Brain microvascular endothelial cell (primary cell): ENCODE measurements at regions not wholly inside any gene's neighbourhood (a gene's known extent, or its start where the extent isn't known, plus 50 kb on each side); places are given as distances from the start of the nearest gene placed in this dataset.

Experiments used
- DNase-seq: peaks from one replicate; pipeline ENCODE4 v3.0.0-alpha.2; 2020
- H3K27ac ChIP-seq: fragments of 250-450 bp; sonication (Bioruptor Pico); 2 replicates; pipeline ENCODE4 v1.5.1; 2020; ENCODE audit warnings: mild to moderate bottlenecking, moderate library complexity
- H3K27me3 ChIP-seq: fragments of 250-450 bp; sonication (Bioruptor Pico); replicated peaks from 2 replicates; pipeline ENCODE4 v1.5.1; 2020; ENCODE audit warnings: mild to moderate bottlenecking
- H3K36me3 ChIP-seq: fragments of 250-450 bp; sonication (Bioruptor Pico); replicated peaks from 2 replicates; pipeline ENCODE4 v1.5.1; 2020; ENCODE audit warnings: mild to moderate bottlenecking
- H3K4me3 ChIP-seq: 2 replicates; pipeline ENCODE4 v1.5.1; 2011; ENCODE audit warnings: low read depth, mild to moderate bottlenecking, control low read depth, low read length, moderate library complexity
- in situ Hi-C: cut with HindIII; loops from 2 replicates; pipeline ENCODE4 v1.10.0; 2017; ENCODE audit warnings: low sequenced_read_pairs, low pct_ligation_motif_present
- TF ChIP-seq, protein P1 (sequence below): IDR thresholded peaks from 2 replicates; pipeline ENCODE4 v1.5.1; 2011; ENCODE audit warnings: low read depth, mild to moderate bottlenecking, moderate library complexity, low read length, control low read depth, inconsistent platforms; ENCODE audit errors: missing control alignments

DNA sequence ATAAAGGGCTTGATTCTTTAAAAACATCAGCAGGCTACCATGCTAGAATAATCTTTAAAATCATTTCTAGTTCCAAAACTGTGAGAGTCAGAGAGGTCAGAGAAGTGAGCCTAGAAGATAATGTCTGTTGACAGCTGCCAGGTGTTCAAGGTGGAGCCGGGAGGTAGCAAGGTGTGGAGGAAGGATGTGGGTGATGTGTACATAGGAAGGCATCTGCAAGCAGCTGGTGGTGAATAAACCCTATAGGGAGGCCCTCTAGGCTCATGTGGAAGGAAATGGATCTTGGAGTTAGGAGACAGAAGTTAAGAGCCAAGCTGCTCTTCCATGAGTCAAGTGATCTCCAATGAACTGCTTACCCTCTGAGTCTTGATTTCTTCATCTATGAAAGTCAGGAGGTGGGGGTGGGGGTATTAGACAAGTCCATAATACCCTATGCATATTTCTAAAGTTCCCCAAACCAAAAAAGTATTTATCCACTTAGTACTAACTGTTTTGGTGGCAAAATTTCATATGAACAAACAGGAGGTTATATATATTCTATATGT lies 266.3 kb downstream of the RHOU start:
- no peak for DNase-seq
- in situ Hi-C loops, result no loop called here
- no peak overlapping the region for H3K4me3 ChIP-seq
- no peaks in the 10 kb centered on the region for H3K36me3 ChIP-seq
- no peaks in the 10 kb centered on the region for H3K27me3 ChIP-seq
- no peak overlapping the region for H3K27ac ChIP-seq
- TF ChIP-seq, protein P1, sequence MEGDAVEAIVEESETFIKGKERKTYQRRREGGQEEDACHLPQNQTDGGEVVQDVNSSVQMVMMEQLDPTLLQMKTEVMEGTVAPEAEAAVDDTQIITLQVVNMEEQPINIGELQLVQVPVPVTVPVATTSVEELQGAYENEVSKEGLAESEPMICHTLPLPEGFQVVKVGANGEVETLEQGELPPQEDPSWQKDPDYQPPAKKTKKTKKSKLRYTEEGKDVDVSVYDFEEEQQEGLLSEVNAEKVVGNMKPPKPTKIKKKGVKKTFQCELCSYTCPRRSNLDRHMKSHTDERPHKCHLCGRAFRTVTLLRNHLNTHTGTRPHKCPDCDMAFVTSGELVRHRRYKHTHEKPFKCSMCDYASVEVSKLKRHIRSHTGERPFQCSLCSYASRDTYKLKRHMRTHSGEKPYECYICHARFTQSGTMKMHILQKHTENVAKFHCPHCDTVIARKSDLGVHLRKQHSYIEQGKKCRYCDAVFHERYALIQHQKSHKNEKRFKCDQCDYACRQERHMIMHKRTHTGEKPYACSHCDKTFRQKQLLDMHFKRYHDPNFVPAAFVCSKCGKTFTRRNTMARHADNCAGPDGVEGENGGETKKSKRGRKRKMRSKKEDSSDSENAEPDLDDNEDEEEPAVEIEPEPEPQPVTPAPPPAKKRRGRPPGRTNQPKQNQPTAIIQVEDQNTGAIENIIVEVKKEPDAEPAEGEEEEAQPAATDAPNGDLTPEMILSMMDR, result no peak

DNA sequence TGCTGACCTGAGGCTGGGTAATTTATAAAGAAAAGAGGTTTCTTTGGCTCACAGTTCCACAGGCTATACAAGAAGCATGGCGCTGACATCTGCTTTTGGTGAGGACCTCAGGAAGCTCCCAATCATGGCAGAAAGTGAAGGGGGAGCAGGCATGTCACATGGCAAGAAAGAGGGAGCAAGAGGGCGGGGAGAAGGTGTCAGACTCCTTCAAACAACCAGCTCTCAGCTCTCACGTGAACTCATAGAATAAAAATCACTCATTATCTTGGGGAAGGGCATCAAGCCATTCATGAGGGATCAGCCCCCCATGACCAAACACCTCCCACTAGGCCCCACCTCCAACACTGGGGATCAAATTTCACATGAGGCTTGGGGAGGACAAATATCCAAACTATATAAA lies 266.8 kb downstream of the RHOU start:
- Histone ChIP-seq H3K36me3 (no peaks in the 10 kb centered on the region), H3K4me3 (no peak overlapping the region), H3K27ac (no peak overlapping the region), H3K27me3 (no peaks in the 10 kb centered on the region)
- in situ Hi-C loops, result no loop called here
- DNase-seq, result no peak
- TF ChIP-seq, protein P1, result no peak

GRCh38 chr1:229002451-229002960 lies 267.2 kb downstream of the RHOU start:
- in situ Hi-C loops, result no loop called here
- Histone ChIP-seq H3K27ac (no peak overlapping the region), H3K4me3 (no peak overlapping the region), H3K36me3 (no peaks in the 10 kb centered on the region), H3K27me3 (no peaks in the 10 kb centered on the region)
- TF ChIP-seq, protein P1, result no peak
- DNase-seq, result no peak

- no peaks in the 10 kb centered on the region for H3K36me3 ChIP-seq
Measured at GRCh38 chr1:229003233-229004031, 267.5 kb upstream of the RAB4A start.

GRCh38 chr1:229004066-229004833 lies 266.7 kb upstream of the RAB4A start:
- Histone ChIP-seq H3K4me3 (no peak overlapping the region), H3K36me3 (no peaks in the 10 kb centered on the region), H3K27me3 (no peaks in the 10 kb centered on the region), H3K27ac (no peak overlapping the region)
- in situ Hi-C loops, result no loop called here
- DNase-seq, result no peak
- TF ChIP-seq, protein P1, result no peak

More at GRCh38 chr1:229003233-229004031, 267.5 kb upstream of the RAB4A start:
- Histone ChIP-seq H3K27ac (no peak overlapping the region), H3K27me3 (no peaks in the 10 kb centered on the region), H3K4me3 (no peak overlapping the region)
- in situ Hi-C loops, result no loop called here
- no peak for DNase-seq
- TF ChIP-seq, protein P1, result no peak
